Stimulated activated CD4-positive, alpha-beta T cell treated with anti-CD3 and anti-CD28 coated beads, Interleukin-1b, Interleukin-23, amount 100 ng/mL, for 4 hours (primary cell): ENCODE measurements at regions not wholly inside any gene's neighbourhood (a gene's known extent, or its start where the extent isn't known, plus 50 kb on each side); places are given as distances from the start of the nearest gene placed in this dataset.
"Not testable (repeated sequence)": the region's sequence is repeated elsewhere in the genome, so short reads cannot be mapped to it uniquely, and the experiment has no call there.

Experiments
- DNase-seq, 2 donors: peaks; one replicate each; pipeline ENCODE4 v3.0.0-alpha.2; 2020; ENCODE audit warnings: low read depth in 2 of 2

DNA sequence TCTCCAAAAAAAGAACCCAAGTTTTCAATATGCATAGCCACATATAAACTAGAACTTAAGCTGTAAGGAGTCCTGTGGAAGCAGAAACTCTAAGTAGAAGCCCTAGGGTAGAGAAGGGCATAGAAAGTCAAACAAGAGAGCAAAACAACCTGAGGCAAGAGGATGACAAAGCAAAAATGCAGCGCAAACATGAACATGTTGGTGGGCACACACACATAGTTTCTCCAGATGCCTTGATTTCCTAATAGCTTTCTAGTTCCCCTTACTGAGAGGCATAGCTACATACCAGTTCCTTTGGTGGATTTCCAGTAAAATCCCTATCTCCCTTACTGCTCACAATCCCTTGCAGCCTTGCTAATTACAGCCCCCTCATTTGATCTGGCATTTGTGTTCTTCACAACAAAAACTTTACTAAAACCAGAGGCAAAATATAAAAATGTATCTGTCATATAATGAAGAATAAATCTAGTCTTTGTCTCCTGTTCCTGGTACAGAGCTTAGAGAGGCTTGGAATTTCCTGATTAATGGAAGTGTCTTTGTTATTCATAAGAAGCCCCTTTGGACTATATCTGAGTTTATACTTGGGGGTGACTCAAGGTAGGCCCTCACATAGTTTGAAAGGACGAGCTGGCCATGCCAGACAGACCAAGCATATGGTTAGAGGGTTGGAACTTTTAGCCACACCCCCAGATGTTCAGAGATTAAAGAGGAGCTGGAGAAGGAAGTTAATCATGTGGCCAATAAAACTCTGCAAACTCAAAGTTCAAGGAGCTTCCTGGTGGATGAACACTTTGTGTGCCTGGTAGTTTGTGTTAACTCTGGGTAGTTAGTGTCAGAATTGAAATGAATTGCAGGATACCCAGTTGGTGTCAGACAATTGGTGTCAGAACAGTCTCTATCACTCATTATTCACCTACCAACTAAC is 52.7 kb upstream of the ZCCHC13 start:
- DNase-seq: no peak

DNA sequence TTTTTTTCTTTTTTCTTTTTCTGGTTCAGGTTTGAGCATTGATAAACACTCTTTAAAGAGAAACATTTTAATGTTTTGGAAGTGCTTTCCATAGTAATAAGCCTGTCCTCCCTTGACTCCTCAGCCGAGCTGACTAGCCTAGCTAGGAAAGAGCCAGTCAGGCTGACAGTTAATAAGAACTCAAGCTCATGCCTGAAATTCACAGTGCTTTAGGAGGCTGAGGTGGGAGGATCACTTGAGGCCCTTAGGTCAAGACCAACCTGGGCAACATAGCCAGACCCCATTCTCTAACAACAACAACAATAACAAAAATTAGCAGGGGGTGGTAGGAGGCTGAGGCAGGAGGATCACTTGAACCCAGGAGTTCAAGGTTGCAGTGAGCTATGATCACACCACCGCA is 53.4 kb upstream of the ZCCHC13 start:
- no peak for DNase-seq

DNA sequence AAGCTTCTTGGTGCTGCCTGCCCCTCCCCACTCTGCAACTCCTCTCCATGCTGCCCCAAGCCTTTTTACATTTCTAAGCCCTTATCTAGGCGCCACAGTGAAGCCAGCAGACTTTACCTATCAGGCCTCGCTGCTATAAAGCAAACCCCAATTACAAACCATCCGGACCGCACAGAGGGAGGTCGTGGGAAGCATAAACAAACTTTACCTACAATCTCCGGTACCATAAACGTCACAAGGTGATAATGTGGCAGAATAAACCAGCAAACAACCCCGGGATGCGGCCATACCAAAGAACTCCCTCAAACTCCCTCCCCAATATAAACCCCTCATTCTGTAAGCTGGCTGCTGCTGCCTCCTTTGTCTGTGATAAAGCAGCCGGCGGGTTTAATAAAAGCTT is 54.0 kb upstream of the ZCCHC13 start:
- no peak for DNase-seq

DNA sequence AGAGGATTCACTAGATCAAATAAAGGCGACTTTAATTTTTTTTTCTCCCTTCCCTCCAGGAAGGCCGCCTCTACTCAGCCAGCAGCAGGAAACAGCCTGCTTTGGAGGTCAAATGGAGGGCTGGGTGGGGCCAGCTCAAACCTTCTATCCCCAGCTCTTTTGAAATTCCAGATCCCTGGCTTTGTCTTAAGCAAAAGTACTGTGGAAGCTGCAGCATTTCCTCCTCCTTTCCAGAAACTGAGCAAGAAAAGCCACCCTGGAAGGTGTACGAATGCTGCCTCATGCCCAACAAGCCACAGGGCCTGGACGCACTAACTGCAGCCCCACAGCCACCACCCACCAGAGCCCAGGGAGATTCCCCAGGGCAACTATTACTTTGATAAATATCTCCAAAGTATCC is 55.1 kb upstream of the ZCCHC13 start:
- DNase-seq: no peak

DNA sequence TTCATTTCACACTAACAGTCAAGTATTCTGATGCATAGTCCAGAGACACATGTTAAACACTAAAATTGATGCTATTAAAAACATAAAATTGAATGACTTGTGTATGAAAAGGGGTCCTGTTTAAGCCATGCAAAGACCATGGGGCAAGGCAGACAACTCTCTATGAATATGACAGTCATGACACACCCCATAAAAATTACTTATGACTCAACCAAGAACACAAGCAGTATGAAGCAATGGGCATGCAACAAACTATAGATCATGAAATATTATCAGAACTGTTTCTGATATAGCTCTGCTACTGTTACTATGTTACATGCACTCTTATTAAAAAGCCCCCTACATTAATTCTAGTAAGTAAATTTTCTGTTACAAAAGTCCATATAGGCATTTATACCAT is 57.5 kb upstream of the ZCCHC13 start:
- DNase-seq: no peak

DNA sequence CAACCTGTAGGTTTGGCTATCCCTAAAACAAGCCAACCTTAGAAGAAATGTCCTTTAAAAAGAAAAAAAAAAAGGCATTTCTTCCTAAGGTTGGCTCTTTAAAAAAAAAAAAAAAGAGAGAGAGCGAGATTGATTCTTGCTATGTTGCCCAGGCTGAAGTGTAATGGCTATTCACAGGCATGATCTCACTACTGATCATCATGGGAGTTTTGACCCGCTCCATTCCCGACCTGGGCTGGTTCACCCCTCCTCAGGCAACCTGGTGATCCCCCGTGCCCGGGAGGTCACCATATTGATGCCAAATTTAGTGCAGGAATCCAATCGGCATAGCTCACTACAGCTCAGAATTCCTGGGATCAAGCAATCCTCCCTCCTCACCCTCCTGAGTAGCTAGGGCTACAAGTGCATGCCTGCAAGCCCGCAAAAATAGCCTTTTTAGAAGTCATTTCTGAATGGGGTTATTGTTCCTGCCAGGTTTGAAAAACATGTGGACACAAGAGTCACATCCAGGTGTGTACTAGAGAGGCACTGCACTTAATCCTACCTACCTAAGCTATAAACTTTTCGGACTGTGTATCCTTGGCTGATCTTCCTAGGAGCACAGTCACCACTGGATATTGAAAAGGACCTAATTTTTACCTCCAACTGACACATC is 61.4 kb upstream of the ZCCHC13 start:
- DNase-seq: no peak

DNA sequence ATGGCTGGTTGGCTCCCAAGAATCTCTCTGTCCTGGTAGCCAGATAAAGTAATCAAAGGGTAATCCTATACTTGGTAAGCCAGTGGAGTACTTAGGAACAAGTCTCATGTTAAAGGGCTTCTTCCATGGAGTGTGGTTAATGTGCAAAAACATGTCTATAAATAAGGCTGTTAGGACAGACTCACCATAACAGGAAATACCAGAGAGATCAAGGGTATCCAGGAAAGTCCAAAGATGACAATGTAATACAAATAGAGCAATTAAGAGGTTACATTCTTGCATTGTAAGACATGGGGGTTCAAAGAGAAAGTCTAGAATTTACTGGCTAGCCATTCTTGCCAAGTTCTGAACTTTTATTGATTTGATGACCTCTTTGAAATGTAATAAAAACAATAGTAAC is 61.9 kb upstream of the ZCCHC13 start:
- no peak for DNase-seq

DNA sequence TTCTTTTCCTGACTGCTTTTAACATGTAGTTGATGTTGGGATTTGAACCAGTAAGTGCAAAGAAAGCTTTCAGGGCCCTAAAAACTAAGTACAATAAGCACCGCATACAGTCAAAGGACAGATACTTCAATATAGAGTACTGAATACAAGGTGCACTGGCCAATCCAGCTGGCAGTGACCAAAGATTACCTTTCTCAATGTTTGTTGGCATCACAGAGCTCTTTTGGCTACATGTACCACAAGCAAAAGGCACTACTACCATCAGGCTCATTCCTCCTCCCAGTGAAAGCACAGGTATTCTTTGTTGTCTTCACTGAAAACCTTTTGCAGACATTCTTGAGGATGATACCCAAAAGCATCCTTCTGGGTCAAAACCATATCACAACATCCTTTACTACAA is 65.2 kb upstream of the ZCCHC13 start:
- DNase-seq: no peak

DNA sequence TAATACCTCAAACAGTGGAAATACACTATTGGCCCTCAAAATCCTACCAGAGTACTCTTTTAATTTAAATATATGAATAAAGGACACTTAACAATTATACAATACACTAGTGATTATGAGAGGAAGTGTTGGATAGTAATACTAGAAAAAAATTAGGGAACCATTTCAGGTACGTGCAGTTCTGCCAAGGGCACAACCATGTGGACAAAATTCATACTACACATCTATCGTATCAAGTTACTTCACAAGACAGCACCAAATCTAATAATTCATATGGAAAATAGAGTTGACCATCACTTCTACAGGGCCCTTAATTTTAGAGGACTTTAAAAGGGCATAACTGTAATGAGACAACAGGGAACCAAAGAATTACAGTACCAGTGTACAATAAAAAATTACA is 69.2 kb upstream of the ZCCHC13 start:
- no peak for DNase-seq

DNA sequence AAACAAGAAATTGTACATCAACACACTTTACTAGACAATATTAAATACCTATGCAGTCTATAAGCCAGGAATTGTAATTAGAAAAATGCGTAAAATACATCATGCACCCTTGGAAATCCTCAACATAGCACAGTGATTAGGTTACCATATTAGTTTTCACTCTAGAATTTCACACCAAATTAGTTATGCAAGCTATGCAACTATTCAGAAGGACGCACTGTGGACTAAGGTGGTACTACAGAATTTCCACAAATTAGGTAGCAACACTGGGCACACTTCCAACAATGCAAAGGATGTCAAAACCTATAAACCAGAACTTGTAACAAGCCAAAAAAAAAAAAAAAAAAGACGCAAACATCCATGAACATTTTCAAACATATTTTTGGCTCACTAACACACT is 71.1 kb upstream of the ZCCHC13 start:
- DNase-seq: no peak

DNA sequence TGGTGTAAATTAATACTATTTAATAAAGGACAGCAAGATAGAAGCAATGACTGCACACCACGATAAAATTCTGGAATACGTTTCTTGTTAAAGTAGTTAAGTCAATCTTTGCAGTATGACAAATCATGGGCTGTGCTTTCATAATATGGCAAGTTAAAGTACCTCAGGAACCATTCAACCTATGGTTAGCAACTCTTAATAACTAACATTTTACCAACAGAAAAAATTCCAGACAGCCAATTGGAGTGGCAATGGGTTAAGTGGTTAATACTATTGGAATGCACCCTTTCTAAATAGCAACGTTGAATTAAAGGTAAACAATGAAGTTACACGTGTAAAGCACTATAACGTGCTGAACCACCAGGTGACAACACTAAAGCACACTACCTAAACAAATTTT is 72.4 kb upstream of the ZCCHC13 start:
- no peak for DNase-seq

DNA sequence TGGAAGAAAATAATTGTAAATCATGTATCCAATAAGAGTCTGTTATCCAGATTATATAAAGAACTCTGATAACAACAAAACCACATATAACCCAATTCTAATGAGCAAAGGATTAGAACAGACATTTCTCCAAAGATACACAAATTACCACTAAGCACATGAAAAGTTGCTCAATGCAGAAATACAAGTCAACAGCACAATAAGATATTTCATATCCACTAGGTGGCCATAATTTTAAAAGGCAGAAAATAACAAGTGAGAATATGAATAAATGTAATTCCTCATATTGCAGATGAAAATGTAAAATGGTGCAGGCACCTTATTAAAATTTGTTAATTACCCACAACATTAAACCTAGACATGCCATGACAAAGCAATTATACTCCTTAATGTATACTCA is 73.9 kb upstream of the ZCCHC13 start:
- no peak for DNase-seq

DNA sequence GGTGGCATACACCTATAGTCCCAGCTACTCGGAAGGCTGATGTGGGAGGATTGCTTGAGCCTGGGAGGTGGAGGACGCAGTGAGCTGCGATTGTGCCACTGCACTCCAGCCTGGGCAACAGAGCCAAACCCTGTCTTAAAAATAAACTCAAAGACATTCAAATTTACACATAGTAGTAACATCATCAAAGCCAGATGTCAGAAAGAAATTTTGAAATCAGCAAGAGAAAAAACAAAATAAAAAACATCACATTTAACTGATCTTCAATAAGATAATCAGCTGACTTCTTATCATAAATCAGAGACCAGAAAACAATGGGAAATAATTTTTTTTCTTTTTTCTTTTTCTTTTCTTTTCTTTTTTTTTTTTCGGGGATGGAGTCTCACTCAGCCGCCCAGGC is 78.9 kb upstream of the ZCCHC13 start:
- DNase-seq: no peak

DNA sequence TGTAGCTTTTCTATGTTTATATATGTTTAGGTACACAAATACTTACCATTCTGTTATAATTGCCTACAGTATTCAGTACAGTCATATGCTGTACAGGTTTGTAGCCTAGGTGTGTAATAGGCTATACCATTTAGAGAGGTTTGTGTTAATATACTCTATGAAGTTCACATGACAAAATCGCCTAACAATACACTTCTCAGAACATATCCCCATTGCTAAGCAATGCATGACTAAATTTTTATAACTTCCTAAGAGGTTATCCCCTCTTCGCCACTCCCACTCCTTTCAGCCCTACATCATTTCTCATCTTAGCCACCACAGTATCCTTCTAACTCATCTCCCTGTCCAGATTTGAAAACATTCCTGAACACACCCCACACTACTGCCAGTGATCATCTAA is 83.7 kb upstream of the ZCCHC13 start:
- no peak for DNase-seq

DNA sequence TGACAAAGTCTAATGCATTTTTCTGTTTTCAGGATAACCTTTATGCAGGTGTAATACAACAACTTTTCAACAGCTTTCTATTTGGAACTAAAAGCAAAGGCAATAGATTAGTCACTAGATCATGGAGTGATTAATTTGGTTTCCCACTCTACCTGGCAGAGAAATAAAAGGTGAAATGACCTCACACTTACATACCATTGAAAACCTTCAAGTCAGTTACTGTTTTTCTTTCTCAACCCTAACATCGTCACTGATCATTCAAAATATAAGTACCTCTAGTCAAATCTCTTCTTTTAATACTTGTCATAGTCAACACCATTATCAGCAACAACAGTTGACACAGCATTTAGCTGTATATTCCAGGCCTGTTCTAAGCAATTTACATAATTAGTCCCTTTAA is 85.1 kb upstream of the ZCCHC13 start:
- DNase-seq: no peak

DNA sequence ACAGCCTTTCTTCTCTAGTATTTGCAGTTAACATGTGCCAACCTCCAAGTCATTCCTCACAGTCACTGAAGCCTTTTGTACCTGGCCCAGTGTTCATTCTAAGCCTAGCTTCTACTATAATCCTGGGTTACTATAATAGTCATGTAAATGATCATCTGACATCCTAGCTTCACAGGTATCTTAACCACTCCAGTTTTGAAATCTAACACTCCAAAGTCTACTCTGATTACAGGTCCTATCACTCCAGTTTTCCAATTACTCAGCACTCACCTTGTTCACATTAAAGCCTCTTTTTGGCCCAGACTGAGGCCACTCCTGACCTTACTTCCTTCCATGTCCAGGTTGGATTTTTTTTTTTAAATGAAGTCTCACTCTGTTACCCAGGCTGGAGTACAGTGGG is 87.6 kb upstream of the ZCCHC13 start:
- DNase-seq: no peak

DNA sequence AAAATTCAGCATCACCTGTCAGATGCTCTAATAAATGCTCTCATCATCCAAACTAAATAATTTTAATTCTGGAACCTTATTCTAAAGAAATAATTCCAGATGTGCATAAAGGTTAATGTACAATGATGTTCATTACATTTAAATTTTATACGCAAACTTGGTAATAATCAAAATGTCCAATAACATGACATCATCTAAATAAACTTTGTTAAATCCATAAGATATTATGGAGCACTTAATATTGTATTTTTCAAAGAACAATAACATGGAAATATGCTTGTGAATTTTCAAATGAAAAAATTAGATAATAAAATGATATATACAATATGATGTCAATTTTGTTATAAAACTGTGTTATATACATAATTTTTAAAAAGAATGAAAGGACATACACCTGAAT is 92.1 kb upstream of the ZCCHC13 start:
- DNase-seq: no peak

DNA sequence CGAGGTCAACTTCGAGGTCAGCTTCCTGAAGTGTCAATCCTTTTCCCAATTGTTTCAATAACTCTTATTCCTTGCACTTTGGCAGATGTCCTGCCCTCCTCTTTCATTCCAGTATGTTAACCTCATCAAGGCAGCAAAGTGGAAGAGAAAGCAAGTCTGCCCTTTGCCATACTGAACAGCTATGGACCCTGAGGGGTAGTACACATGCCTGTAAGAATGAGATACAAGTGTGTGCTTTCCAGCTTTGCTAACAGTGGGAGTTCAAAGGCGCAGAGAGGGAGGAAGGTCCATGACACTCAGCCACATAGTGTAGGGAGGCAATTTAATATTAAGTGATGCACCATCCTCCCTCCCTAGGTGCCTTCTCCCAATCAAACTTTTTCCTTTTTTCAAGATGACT is 96.4 kb upstream of the ZCCHC13 start:
- DNase-seq: no peak

DNA sequence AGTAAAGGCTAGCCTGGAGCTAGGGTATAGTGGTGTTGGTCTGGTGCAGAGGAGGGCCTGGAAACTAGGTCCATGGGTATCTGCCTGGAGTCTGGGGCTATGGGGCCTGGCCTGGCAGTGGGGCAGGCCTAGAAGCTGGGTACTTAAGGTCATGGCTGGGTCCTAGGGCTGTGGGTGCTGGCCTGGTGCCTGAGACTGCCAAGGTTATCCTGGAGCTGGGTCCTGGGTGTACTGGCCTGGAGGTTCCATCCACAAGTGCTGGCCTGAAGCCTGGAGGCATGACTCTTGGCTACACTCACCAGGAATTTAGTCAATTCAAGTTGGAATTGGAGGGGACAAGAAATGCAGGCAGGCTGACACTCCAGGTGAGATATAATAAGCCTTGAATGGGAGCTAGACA is 108.4 kb upstream of the ZCCHC13 start:
- no peak for DNase-seq

DNA sequence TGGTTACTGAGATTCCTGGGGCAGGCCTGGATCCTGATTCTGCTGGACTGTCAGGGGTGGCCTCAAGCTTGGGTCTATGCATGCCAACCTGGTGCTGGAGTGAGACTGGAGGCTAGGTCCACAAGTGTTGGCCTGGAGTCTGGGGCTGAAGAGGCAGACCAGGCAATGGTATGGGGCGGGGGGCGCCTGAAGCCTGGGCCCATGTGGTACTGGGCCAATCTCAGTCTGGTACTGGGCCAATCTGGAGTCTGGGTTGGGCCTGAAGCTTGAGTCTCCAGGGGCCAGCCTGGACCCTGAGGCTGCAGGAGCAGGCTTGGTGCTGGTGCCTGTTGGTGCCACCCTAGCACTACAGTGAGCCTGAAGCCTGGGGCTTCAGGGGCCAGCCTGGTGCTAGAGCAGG is 108.9 kb upstream of the ZCCHC13 start:
- no peak for DNase-seq

DNA sequence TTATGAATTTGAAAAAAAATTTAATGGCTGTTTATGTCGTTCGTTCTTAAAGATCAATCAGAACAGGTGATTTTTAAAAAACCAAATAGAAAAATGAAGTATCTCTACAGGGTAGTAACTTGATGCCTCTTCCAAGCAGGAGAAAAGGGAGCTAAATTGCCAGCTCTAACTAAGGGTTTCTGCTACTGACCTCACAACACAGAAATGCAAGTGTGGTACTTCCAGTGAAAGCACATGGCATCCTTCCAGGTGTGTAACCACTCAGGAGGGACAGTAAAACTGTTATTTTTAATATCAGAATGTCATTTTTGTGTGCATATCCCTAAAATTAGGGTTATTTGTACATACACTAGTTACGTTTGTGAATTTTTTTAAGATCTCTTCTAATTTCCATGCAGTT is 116.8 kb upstream of the ZCCHC13 start:
- DNase-seq: no peak

DNA sequence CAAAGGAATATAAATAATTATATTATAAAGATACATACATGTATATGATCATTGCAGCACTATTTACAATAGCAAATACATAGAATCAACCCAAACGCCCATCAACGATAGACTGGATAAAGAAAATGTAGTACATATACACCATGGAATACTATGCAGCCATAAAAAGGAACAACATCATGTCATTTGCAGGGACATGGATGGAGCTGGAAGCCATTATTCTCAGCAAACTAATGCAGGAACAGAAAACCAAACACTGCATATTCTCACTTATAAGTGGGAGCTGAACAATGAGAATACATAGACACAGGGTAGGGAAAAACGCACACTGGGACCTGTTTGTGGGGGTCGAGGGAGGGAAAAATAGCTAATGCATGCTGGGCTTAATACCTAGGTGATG is 120.9 kb upstream of the ZCCHC13 start:
- not testable (repeated sequence) for DNase-seq

DNA sequence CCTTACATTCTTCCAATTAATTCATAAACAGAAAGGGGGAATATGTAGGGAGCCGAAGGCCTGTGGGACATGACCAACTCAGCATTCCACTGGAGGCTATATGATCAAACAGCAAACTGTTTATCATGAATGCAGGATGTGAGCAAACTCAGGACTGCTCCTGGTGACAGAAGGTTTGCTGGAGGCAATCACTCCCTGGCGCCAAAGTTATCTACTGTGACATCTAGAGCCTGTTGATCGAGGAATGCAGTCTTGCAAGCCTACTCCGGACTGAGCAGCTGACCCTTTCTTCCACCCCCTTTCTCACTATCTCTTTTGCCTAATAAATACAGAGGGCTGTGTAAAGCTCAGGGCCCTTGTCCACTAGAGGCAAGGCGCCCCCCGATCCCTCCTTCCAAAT is 122.0 kb upstream of the ZCCHC13 start:
- not testable (repeated sequence) for DNase-seq

DNA sequence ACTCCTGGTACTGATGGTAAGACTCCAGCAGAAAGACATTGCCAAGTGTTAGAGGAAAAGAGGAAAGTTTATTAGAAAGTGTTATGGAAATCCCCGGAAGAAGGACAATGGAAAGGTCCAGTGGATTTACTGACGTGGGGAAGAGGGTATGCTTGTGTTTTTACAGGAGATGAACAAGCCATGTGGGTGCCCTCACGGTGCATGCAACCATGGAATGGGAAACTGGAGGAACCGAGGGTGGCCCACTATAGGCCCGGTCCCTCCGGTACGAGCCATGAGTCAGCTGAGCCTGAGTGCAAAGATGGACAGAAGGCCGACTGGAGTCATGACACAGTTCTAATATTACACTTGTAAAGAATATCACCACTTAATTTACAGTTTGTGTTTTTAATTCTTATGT is 123.3 kb upstream of the ZCCHC13 start:
- no peak for DNase-seq
